Peyer's patch (tissue), 4 donors: ENCODE measurements at regions not wholly inside any gene's neighbourhood (a gene's known extent, or its start where the extent isn't known, plus 50 kb on each side); places are given as distances from the start of the nearest gene placed in this dataset.

ENCODE experiments used
- DNase-seq, 3 donors: peaks; one replicate each; pipeline ENCODE4 v3.0.0-alpha.2; 2017 to 2019
- H3K27ac ChIP-seq, 4 donors: fragments of 200-600 bp; sonication (generic); one replicate each; pipeline ENCODE4 v1.5.1; 2016 to 2019
- H3K27me3 ChIP-seq, 2 donors: fragments of 200-600 bp; sonication (generic); one replicate each; pipeline ENCODE4 v1.5.1; 2019
- H3K36me3 ChIP-seq, 3 donors: fragments of 200-600 bp; sonication (generic); one replicate each; pipeline ENCODE4 v1.5.1; 2016 to 2019
- H3K4me1 ChIP-seq, 4 donors: fragments of 200-600 bp; sonication (generic); one replicate each; pipeline ENCODE4 v1.5.1; 2016 to 2019
- H3K4me3 ChIP-seq, 4 donors: fragments of 200-600 bp; sonication (generic); 1 replicate in 3 of 4; 2 replicates in 1 of 4; pipeline ENCODE4 v1.5.1; 2016 to 2019; ENCODE audit warnings: mild to moderate bottlenecking in 1 of 4
- H3K9me3 ChIP-seq, 4 donors: fragments of 200-600 bp; sonication (generic); one replicate each; pipeline ENCODE4 v1.5.1; 2016 to 2019; ENCODE audit warnings: mild to moderate bottlenecking in 1 of 4
- POLR2A ChIP-seq, 2 donors: fragments of 450-650 bp; IDR thresholded peaks; one replicate each; pipeline ENCODE4 v1.5.1; 2017; ENCODE audit warnings: antibody characterized with exemption in 2 of 2, mild to moderate bottlenecking in 2 of 2, moderate library complexity in 2 of 2
- TF ChIP-seq, protein P1 (sequence below), 6 experiments: fragments of 450-650 bp in 4 of 6; fragments of 200-600 bp in 2 of 6; sonication (generic) in 1 of 6; IDR thresholded peaks; one replicate each; pipeline ENCODE4 v1.5.1; 2017 to 2019; ENCODE audit warnings: antibody characterized with exemption in 6 of 6, mild to moderate bottlenecking in 3 of 6, moderate library complexity in 1 of 6

DNA sequence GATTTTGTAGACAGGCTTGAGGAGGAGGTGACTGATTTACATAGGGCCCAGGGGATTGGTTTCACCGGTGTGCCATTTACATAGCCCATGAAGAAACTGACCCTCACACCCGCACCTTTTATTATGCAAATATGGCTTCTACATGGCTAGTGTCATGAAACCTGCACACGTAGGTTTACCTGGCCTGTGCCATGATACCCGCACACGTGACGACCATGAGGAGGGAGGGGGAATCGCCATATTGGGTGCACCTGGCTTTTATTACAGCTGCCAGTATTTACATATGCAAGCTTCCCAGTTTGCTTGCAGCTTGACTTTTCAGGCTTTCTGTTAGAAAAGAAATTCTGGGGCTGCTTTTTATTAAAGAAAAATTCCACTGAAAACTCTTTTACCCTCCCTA is 359.7 kb downstream of the ADAM29 start:
- no peak overlapping the region for H3K4me3 ChIP-seq
- no peaks in the 10 kb centered on the region for H3K4me1 ChIP-seq
- no peak overlapping the region for H3K27ac ChIP-seq
- TF ChIP-seq, protein P1, sequence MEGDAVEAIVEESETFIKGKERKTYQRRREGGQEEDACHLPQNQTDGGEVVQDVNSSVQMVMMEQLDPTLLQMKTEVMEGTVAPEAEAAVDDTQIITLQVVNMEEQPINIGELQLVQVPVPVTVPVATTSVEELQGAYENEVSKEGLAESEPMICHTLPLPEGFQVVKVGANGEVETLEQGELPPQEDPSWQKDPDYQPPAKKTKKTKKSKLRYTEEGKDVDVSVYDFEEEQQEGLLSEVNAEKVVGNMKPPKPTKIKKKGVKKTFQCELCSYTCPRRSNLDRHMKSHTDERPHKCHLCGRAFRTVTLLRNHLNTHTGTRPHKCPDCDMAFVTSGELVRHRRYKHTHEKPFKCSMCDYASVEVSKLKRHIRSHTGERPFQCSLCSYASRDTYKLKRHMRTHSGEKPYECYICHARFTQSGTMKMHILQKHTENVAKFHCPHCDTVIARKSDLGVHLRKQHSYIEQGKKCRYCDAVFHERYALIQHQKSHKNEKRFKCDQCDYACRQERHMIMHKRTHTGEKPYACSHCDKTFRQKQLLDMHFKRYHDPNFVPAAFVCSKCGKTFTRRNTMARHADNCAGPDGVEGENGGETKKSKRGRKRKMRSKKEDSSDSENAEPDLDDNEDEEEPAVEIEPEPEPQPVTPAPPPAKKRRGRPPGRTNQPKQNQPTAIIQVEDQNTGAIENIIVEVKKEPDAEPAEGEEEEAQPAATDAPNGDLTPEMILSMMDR (IDR thresholded peaks at IDR 0.05) = no peak
- no peak for TF ChIP-seq POLR2A (IDR thresholded peaks at IDR 0.05)
- peaks cover 0 to 4% (median 0%) of the 10 kb centered on the region in 4 donors for H3K9me3 ChIP-seq
- no peak for DNase-seq
- no peaks in the 10 kb centered on the region for H3K36me3 ChIP-seq
- no peaks in the 10 kb centered on the region for H3K27me3 ChIP-seq

DNA sequence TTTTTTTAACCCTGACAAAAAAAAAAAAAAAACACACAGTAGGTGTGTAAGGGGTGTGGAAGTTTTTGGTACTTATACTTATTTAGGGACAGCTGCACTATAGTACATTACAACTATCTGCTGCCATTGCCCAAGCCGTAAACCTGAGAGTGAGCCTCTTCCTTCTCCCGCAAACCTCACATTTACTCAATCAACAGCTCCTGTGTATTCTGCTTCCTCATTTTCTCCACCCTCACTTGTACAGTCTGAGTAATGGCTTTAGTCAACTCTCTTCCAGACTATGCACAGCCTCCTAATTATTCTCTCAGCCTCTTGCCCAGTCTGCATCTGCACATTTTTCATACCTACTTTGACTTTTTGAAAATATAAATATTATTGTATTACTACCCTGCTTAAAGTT is 362.0 kb downstream of the ADAM29 start:
- H3K36me3 ChIP-seq = no peaks in the 10 kb centered on the region
- TF ChIP-seq, protein P1 (IDR thresholded peaks at IDR 0.05) = no peak
- no peak for TF ChIP-seq POLR2A (IDR thresholded peaks at IDR 0.05)
- no peaks in the 10 kb centered on the region for H3K4me1 ChIP-seq
- peaks cover 0 to 4% (median 0%) of the 10 kb centered on the region in 4 donors for H3K9me3 ChIP-seq
- no peaks in the 10 kb centered on the region for H3K27me3 ChIP-seq
- DNase-seq = no peak
- H3K27ac ChIP-seq = no peak overlapping the region
- no peak overlapping the region for H3K4me3 ChIP-seq

DNA sequence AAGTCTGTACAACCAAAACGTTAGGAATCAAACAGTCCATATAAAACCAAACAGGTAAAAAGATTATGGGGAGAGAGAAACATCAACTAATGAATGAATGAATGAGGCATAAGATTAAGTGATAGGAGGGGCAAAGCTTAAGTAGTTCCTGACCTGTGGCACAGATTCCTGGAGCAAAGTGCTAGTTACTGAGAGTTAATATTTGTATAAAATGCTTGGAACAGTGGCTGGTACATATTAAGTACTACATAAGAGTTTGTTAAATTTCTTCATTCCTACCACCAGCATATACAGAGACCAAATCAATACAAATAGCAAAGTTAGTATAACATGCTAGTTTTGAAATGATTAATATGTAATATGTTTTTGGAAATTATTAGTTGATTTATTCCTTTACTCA is 363.7 kb downstream of the ADAM29 start:
- Histone ChIP-seq H3K4me3 (no peak overlapping the region), H3K36me3 (no peaks in the 10 kb centered on the region), H3K27ac (no peak overlapping the region), H3K27me3 (no peaks in the 10 kb centered on the region), H3K4me1 (no peaks in the 10 kb centered on the region), H3K9me3 (peaks cover 0 to 4% (median 0%) of the 10 kb centered on the region in 4 donors)
- TF ChIP-seq, protein P1 (IDR thresholded peaks at IDR 0.05) = no peak
- TF ChIP-seq POLR2A (IDR thresholded peaks at IDR 0.05) = no peak
- no peak for DNase-seq

DNA sequence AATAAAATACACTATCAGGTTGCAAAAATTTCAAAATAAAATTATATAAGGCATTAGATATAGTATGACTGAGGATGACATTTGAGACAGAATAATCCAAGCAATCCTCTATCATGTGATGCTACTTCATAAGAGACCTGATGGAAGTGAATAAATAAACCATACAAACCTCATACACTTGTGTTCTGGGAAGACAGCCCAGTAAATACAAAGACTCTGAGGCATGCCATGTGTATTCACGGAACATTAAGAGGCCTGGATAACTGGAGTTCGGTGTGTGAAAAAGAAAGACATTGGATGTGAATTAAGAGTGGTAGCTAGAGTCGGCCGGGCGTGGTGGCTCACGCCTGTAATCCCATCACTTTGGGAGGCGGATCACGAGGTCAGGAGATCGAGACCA is 364.2 kb downstream of the ADAM29 start:
- DNase-seq = no peak
- Histone ChIP-seq H3K27ac (no peak overlapping the region), H3K4me1 (no peaks in the 10 kb centered on the region), H3K27me3 (no peaks in the 10 kb centered on the region), H3K36me3 (no peaks in the 10 kb centered on the region), H3K4me3 (no peak overlapping the region), H3K9me3 (peaks cover 0 to under 1% (median 0%) of the 10 kb centered on the region in 4 donors)
- TF ChIP-seq, protein P1 (IDR thresholded peaks at IDR 0.05) = no peak
- TF ChIP-seq POLR2A (IDR thresholded peaks at IDR 0.05) = no peak

DNA sequence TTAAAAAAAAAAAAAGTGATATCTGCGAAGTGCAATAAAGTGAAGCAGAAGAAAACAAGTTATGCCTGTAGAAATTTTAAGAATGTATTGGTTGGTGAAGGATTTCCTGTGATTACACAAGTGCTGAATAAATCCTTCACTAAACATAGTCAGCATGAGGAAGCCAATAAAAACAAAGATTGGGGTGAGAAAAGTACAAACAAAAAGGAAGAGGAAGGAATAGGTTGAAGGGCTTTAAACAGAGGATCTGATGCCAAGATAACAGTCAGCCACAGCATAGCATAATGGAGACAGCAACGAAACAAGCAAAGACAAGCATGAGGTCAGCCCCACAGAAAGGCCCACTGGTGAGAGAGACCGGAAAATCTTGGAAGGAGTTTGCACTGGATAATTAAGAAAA is 372.2 kb downstream of the ADAM29 start:
- no peak overlapping the region for H3K4me3 ChIP-seq
- H3K9me3 ChIP-seq = no peaks in the 10 kb centered on the region
- TF ChIP-seq, protein P1 (IDR thresholded peaks at IDR 0.05) = no peak
- TF ChIP-seq POLR2A (IDR thresholded peaks at IDR 0.05) = no peak
- no peak overlapping the region for H3K27ac ChIP-seq
- no peaks in the 10 kb centered on the region for H3K27me3 ChIP-seq
- no peaks in the 10 kb centered on the region for H3K36me3 ChIP-seq
- H3K4me1 ChIP-seq = no peaks in the 10 kb centered on the region
- no peak for DNase-seq

DNA sequence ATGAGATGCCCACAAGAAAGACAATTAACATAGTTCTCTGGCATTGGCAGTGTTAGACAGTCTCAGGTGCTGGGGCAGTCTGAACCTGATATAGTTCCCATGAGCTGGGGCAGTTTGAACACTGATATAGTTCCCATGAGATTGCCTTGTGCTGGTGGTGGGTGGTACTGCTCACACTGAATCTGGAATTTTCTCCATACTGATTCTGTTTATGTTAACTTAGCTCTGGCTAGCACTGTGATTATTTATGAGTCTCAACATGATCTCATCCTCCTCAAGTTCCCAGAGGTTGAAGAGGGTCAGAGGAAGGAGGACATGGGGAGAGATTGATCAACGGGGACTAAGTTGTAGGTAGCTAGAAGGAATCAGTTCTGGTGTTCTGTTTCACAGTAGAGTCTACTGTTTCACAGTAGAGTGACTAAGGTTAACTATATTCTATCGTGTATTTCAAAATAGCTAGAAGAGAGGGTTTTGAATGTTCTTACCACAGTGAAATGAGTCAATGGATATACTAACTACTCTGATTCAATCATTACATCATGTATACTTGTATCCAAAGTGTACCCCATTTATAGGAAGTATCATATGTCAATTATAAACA is 379.9 kb downstream of the ADAM29 start:
- Histone ChIP-seq H3K9me3 (no peaks in the 10 kb centered on the region), H3K27me3 (no peaks in the 10 kb centered on the region), H3K36me3 (no peaks in the 10 kb centered on the region), H3K27ac (no peak overlapping the region), H3K4me3 (no peak overlapping the region), H3K4me1 (no peaks in the 10 kb centered on the region)
- TF ChIP-seq POLR2A (IDR thresholded peaks at IDR 0.05) = no peak
- TF ChIP-seq, protein P1 (IDR thresholded peaks at IDR 0.05) = no peak
- DNase-seq = no peak
